Activated CD4-positive, CD25-positive, alpha-beta regulatory T cell treated with anti-CD3 and anti-CD28 coated beads, Interleukin-2, amount 50 U/mL, for 24 hours (primary cell): ENCODE measurements at regions not wholly inside any gene's neighbourhood (a gene's known extent, or its start where the extent isn't known, plus 50 kb on each side); places are given as distances from the start of the nearest gene placed in this dataset.

Experiments
- ATAC-seq, 2 donors: fragments of 150-1000 bp; cut with Tn5 transposase; one replicate each; pipeline ENCODE4 v1.10.0; 2021; ENCODE audit warnings: mild to moderate bottlenecking in 1 of 2, moderate library complexity in 1 of 2

DNA sequence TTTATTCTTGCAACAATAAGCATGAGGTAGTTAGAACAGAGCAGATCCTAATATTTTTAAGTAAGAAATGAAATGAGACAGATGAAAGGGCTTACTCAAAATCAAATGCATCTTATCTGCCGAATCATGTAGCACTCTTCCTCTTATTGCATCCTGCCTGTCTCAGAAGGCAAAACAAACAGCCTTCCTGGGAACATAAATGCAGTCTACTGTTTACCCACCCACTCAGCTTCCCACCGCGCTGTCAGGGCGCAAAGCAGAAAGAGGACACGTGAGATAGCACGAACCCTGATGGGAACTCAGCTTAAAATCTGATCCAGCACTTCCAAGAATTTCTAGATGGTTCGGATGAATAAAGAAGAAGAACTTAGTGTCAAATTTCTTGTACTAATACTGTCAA is 114.4 kb upstream of the CDK1 start:
- no peak for ATAC-seq

DNA sequence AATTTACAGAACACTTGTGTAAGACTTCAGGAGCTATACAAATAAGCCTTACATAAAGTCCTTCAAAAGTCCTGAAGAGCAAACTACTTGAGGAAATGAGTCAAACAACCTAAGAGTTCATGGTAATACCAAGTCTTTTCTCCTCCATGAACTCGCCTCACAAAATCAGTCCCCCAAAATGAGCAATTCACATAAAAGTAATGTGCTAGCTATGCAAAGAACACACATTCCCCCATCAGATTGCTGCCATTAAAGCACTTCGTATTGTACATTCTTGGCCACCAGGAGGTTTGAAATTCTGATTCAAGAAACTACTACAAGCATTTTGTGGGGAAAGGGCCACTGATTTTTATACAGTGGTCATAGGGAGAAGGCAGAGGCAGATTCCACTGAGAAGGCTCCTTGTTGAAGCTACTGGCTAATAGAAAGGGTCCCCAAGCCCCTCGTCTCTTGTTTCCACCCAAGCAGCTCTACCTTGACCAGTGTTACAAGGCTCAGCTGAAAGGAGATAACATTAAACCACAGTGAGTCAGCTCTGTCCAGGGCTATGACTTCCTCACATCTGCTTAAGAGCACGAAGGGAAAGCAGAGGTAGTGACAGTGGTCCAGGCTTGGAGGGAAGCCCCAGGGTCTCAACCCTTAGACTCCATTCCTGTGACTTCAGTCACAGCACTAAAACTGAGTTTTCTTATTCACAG is 115.2 kb upstream of the CDK1 start:
- no peak for ATAC-seq

DNA sequence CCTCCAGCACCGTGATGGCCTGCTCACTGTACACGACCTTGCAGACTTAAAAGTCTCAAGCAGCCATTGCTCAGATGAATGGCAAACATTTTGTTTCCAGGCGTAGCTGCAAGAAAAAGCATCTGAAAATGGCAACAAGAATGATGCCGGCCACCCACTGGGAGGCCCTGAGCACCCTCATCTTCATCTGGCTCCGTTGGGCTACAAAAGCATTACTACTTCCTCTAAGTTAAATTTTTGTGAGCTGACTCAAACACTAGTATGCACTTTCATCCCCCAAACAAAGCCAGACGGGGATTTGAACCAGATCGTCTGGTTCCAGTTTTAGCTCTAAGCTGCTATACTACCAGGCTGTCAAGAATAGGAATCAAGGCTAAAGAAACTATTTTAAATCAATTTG is 116.6 kb upstream of the CDK1 start:
- ATAC-seq: no peak

DNA sequence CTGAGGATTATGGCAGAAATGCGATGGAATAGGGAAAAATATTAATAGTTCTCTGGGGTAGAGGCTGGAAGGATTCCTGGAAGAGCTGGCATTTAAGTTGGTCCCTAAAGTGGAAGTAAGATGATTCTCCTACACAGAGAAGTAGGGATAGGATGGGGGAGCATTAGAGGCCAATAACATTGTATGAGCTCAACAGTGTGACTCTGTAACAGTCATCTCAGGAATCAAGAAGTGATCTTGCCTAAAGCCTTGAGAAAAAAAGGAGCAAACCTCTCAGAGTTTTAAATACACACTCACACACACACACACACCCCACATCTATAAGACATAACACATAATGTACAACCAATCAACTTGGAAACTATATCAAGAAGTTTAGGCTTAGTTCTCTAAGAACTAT is 117.7 kb upstream of the CDK1 start:
- ATAC-seq: no peak

DNA sequence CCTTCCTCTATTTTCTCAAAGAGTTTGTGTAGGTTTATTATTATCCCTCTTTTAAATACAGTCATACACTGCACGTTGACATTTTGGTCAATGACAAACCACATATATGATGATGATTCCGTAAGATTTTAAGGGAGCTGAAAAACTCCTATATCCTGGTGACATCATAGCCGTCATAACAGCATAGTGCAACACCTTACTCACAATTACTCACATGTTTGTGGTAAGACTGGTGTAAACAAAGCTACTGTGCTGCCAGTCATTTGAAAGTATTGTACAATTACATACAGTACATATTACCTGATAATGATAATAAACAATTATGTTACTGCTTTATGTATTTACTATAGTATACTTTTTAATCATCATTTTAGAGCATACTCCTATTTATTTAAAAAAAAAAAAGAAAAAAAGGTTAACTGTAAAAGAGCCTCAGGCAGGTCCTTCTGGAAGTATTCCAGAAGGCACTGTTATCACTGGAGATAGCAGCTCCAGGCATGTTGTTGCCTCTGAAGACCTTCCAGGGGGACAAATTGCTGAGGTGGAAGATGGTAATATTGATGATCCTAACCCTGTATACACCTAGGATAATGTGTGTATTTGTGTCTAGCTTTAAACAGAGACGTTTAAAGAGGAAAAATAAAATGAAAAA is 123.3 kb upstream of the CDK1 start:
- ATAC-seq: no peak

DNA sequence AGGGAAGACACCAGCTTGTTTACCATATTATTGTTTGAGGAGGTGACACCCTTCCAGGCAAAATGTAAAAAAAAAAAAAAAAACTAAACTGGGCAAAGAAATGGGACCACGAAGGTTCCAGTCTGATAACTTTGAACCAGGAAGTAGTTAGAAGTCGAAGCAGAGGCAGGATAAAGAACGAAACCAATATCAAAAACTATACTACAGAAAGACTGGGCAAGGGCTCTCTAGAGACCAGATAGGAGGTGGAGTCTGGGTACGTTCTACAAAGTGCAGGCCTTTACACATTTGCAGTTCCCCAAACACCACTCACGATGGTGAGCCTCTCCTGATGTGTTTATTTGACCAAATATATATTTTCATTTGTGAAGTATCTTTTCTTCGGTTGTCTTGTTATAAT is 125.7 kb upstream of the CDK1 start:
- ATAC-seq: peak in 1 of 2 donors; percentile 20

DNA sequence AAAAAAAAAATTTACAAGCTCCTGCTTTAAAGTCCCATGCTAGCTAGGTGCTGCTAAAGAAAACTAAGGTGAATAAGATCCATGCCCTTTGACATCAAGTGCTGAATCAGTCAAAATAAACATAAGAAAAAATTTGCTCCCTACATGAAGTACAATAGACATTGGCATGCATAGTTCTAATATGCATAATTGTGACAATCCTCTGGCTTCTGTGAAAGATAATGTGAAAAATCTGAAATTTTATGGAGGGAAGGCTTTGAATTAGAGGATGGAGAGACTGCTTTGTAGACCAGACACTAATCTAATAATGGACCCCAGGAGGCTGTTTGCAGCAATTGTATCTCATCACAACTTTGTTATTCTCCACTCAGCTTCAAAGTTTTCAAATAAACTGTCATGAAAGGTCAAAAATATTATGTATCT is 127.9 kb upstream of the CDK1 start:
- no peak for ATAC-seq

DNA sequence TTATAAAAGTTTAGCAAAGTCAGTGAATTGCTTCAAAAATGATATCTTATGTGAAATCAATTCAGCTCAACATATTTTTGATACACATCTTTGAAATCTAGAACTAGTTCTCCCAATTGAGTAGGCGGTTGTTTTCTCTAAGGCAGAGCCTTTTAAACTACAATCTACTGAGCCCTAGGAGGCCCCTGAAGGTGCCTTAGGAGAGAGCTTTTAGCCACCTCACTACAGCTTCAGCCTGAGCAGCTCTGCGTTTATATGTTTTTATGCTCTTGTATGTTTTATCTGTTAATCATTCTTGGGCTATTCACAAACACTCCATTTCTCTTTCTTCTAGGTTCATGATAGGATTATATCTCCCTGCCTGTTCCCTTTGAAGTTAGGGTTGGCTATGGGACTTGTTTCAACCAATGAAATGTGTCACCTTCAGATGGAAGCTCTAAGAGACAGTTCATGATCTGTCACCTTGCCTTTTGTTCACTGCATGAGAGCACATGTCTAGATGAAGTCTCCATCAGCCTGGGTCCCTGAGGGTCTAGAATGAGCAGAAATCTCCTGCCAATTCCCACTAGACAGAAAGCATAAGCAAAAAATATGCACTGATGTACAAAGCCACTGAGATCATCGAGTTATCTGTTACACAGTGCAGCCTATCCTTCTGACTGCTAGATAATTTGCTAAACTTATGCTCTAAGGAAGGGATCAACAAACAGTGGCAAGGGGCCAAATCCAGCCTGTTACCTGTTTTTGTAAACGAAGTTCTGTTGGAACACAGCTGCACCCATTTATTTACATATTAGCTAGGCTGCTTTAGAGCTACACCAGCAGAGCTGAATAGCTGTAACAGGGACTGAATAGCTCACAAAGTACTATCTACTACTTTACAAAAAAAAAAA is 128.5 kb upstream of the CDK1 start:
- ATAC-seq: no peak

DNA sequence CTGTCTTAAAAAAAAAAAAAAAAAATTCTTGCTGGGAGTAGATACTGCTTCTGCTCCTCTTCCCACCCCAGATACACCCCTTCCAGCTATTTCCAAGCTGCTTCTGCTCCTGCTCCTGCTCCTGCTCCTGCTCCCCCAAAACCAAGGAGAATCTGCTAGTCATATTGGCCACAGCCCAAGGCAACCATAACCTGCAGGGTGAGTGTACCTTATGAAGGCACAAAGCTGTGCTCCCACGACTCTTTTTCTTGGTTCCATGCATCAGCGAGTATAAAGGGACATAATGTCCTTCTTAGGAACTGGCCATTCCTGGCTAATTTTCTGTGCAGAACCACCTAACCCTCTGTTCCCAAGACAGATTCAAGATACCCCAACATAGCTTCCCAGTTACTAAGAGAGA is 129.5 kb upstream of the CDK1 start:
- ATAC-seq: no peak

DNA sequence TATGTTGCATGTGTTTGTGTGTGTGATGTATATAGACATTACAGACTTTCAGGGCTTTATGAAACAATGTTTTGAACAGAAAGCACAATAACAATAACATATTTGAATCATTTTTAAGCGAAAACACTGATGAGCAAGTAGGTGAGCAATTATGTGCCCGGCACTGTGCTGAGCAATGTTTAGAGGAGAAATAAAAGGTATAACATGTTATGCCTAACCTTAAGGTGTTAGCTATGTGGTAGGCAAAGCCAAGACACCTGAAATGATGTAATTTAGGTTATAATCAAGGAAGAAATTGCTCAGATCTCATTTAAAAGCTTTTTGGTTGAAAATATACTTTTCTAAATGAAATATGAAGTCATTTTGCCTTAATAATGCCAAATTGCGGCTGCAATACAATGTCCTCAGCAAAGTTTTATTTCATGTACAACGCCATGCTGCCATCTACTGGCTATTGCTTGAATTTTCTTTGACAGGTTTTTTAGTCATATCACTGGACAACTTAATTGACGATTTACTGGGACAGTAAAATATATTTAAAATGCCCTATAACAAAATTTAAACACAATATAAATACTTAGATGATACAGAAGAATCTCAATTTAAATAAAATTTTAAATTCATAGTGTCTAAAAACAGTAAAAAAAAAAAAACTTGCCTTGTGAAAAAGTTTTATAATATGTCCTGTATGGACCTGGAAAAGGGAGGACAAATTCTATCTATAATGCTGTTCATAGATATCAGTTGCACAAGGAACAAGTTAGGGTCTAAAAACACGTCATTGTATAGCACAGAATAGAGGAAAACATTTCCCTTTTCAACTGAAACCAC is 131.1 kb upstream of the CDK1 start:
- ATAC-seq: no peak

DNA sequence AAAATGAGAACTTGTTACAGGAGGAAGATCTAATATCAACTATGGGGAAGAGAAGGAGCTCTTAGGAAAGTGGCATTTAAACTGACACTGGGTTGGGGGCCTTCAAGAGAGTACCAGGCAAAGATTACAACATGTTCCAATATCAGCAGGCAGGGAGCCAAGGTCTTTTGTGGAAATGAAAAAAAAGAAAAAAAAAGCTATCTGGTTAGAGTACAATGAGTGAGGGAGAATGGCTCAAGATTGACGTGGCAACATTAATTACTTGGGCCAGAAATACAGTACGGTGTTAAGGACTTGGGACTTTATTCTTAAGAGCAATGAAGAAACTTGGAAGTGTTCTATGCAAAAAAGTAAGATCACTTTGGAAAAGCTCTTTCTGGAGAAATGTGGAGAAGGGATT is 132.3 kb upstream of the CDK1 start:
- no peak for ATAC-seq

DNA sequence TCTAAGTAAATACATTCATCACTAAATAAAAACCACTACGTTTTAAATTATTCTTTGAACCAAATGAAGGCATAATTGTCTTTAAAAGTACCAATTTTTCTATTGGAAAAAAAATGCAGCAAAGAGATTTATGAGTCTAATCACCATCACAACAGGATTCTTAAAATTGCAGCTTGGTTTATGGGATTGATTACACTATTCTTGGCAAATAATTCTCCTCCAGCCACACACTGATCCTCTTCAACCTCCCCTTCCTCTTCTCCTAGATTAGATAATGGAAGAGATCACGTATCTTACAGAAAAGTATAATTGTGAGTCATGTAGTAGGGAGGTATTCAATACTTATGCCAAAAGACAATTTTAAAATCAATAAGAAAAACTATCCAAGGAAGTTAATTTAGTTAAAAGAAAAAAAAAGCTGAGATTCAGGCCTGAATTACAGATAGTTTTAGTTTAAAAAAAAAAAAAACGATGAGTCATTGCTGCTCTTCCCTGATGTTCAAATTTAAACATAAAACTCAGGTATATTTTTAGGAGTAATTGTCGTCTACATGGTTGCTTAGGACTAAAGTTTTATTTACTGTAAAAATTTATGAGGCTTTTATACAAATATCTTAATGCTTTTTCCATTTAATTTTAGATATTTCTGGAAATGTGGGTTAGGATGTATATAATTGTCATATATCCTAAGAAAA is 133.7 kb upstream of the CDK1 start:
- no peak for ATAC-seq

DNA sequence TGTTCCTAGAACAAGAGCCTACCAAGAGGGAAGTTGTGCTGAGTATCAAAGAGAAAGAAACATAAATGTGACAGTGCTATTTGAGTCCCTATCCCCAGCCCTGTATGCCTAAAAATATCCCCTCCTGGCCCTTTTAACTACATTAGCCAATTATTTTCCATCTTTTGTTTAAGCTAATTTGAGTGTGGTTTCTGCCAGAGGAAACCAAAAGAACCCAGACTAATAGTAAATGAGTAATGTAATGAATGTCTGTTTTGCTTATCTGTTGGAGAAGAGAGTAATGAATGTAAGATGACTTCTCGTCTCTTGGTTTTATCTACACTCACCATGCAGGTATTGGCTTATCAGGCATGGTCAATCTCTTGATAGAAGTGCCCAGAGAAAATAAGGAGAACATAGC is 134.4 kb upstream of the CDK1 start:
- ATAC-seq: no peak

DNA sequence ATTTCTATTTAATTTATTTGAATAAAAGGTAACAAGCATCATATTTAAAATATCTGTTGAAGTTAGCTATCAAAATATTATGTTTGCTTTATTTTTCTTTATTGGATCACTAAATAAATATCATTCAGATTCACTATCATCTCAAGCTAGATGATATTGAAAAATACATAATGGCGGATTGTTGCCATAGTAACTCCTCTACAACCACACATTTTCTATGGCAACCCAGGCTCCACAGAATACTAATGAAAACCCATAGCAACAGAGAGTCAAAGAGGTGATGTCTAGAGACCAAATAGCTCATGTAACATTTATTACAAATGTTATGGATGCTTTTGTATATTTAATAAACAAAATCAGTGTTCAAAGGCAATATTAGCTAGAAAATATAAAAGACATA is 148.9 kb upstream of the CDK1 start:
- no peak for ATAC-seq

DNA sequence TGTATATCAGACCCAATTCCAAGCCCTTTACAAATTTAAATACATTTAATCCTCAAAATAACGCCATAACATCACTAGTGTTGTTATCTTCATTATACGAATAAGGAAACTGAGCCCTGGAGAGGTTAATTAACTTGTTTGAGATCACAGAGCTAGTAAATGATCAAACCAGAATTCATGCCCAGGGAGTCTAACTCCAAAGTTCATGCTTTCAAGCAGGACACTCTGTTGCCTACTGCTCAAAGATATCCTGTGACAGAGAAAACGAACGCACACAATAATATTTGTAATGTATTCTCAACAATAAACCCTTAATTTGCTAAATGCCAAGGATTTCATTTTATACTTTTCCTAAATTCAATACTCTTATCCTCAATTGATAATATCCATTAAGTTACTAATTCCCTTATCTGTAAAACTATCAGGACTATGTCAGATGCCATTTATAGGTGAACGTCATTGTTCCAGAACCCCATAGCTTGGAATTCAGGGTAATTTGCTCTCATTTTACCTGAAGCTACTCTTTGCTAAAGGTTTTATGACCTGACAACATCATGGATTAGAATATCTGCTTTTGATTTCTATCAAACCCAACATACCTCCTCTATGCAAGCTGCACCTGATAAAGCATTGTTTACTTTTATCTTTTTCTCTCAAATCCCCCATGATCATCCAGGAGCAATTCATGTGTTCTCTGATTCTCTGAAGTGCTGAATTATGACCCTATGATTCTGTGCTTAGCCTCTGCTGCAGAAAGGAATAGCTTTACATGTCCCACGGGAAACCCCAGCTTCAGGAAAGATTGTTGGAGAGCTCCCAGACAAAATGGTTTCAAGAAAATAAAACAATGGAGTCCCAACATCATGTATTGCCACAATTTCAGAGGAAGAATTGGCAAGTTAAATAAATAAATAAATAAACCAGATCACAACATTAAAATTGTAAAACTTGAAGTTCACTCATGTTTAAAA is 150.2 kb upstream of the CDK1 start:
- no peak for ATAC-seq

DNA sequence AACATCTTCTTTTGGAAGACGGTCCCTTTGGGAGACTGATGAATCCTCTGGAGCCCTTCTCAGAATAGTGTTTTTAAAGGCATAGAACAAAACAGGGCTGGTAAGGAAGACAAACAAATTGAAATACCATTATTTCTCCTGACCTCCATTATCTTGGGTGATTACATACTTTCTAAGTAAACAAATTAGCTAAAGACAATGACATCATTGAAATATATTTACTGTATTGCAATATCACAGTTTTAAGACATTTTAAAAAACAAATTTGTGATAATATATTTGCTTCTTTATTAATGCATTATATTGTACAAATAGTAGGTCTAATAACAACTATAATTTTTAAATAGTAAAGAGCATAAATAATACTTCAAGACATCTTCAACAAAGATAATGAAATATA is 152.2 kb upstream of the CDK1 start:
- no peak for ATAC-seq

DNA sequence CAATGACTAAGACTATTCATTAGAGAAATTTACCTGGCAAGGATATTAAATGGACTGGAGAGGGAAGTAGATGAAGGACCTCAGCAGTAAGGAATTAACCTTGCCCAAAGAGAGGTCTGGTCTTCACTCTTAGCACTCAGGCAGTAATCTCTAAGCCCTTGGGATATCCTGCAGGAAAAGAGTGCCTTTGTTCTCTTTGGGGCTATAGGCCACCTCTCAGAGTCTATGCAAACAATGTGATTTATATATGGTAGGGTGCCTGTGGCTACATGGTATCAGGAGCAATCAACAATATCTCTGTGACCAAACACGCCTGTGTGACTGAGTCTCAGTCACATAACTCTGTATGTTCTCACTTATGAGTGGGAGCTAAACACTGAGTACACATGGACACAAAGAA is 154.7 kb upstream of the CDK1 start:
- no peak for ATAC-seq

DNA sequence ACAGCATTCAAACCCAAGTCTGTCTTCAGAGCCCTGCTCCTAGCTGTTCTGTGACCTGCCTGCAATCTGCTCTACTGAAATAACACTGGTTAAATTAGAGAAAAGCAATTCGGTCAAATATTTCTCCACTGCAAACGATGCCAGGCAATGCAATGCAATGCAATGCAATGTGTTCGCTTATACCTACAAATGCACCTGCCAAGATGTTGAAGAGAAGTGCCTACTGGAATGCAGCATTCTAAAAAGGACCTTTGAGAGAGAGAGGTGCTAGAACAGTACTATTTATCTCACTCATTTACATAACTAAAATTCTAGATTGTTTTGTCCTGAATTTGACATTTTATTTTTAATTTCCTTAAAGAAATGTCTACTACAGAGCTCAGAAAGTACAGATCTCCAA is 157.3 kb upstream of the CDK1 start:
- ATAC-seq: no peak

DNA sequence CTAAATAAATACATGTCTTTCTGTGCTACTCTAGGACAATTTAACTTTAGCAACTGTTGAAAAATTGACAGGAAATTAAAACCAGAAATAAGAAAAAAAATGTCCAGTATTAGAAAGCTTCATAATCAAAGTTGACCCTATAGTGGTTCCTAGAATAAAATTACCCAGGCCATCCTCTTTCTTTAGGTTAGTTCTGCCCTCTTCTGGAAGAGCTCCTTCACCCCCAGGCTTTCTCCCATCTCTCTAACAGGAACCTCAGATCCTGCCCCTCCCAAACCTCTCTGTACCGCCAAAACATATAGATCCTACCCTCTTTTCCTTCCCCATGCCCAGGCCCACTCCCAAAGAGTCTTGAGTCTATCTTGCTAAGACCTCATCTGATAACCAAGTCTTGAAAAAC is 159.4 kb upstream of the CDK1 start:
- no peak for ATAC-seq

DNA sequence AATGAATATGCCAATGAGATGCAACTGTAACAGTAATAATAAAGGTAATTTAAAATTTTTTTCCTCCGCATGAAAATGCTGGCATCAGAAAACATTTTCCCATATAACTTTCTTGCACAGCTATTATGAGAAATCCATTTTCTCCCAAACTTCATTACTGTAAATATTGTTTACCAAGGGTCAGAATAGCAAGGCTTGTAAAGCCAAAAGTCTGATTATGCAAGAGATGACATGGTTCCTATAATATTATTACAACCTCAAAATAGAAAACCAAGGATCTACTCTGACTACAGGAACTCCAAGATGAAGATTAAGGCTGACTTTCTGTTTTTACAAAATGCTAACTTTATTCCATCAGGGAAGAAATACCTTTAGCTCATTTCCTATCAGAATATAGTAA is 162.7 kb upstream of the CDK1 start:
- ATAC-seq: no peak

DNA sequence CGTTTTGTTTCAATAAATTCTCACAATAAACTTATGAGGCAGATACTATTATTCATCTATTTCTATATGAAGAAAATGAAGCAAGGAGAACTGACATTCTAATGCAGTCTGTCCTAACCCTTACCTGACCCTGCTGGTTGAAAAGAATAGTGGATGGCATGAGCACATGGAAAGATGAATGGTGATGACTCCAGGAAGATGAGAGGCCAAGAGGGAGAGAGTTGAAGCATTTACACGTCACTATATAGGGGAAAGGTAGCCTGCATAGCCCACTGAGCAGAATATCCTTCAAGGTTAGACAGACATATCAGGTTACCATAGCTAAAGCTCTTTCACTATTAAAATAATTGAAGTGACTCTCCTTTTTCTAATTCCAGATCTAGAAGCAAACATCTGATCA is 163.9 kb upstream of the CDK1 start:
- ATAC-seq: no peak
